ENCODE measurements at regions not wholly inside any gene's neighbourhood (a gene's known extent, or its start where the extent isn't known, plus 50 kb on each side); places are given as distances from the start of the nearest gene placed in this dataset.

DNA sequence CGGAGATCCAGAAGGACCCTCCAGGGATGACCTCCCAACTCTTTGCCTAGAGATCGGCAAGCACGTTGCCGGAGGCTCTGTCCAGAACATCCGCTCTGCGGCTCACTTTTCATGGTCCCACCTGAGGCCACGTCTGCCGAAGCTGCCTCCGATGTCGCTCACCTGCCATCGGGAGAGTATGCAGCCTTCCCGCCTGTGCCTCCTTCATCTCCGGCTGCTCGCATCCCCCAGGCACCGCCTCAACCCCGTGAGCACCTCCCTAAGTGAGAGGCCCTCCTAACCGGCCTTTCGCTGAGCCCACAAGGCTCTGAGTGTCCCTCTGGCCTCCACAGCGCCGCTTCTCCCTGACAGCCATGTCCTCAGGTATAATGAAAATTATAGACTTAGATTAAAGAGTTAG is 275.1 kb downstream of the EFNB2 start:
- no peak for TF ChIP-seq POLR2A (IDR thresholded peaks at IDR 0.05; ENCODE audit: low read depth)
- TF ChIP-seq, protein P1, sequence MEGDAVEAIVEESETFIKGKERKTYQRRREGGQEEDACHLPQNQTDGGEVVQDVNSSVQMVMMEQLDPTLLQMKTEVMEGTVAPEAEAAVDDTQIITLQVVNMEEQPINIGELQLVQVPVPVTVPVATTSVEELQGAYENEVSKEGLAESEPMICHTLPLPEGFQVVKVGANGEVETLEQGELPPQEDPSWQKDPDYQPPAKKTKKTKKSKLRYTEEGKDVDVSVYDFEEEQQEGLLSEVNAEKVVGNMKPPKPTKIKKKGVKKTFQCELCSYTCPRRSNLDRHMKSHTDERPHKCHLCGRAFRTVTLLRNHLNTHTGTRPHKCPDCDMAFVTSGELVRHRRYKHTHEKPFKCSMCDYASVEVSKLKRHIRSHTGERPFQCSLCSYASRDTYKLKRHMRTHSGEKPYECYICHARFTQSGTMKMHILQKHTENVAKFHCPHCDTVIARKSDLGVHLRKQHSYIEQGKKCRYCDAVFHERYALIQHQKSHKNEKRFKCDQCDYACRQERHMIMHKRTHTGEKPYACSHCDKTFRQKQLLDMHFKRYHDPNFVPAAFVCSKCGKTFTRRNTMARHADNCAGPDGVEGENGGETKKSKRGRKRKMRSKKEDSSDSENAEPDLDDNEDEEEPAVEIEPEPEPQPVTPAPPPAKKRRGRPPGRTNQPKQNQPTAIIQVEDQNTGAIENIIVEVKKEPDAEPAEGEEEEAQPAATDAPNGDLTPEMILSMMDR (IDR thresholded peaks at IDR 0.05), result no peak
- no peak for TF ChIP-seq POLR2AphosphoS5 (IDR thresholded peaks at IDR 0.05)
- no peak for TF ChIP-seq EP300 (IDR thresholded peaks at IDR 0.05)

Data from esophagus muscularis mucosa (tissue), 4 donors.